GM13977 (cell line): ENCODE measurements at regions not wholly inside any gene's neighbourhood (a gene's known extent, or its start where the extent isn't known, plus 50 kb on each side); places are given as distances from the start of the nearest gene placed in this dataset.

Experiments used
- DNase-seq: peaks from one replicate; pipeline ENCODE4 v3.0.0; 2012; ENCODE audit warnings: low spot score
- CTCF ChIP-seq: IDR thresholded peaks from 2 replicates; pipeline ENCODE4 v1.5.1; 2012; ENCODE audit warnings: mild to moderate bottlenecking, control low read depth; ENCODE audit not compliant: insufficient read depth; ENCODE audit errors: extremely low read depth, missing control alignments
- in situ Hi-C: fragments of 300-500 bp; cut with MboI; formaldehyde crosslinking; loops from one replicate; pipeline ENCODE4 v1.12.0; 2022; ENCODE audit warnings: low sequenced_read_pairs, low pct_unique_long_range_greater_than_20kb, mixed read lengths, inconsistent platforms; ENCODE audit not compliant: unreplicated experiment

GRCh38 chr2:129819855-129820254, 159.6 kb upstream of the RAB6C start:
- TF ChIP-seq CTCF: no peak
- DNase-seq: no peak
- in situ Hi-C loops: no loop called here

GRCh38 chr2:129820908-129821307, 158.6 kb upstream of the RAB6C start:
- TF ChIP-seq CTCF: no peak
- DNase-seq: no peak
- in situ Hi-C loops: no loop called here

- in situ Hi-C loops: no loop called here
- no peak for DNase-seq
Observed at GRCh38 chr2:129821445-129821844, 158.0 kb upstream of the RAB6C start.

GRCh38 chr2:129823044-129823443, 156.4 kb upstream of the RAB6C start:
- in situ Hi-C loops: no loop called here
- DNase-seq: no peak
- no peak for TF ChIP-seq CTCF

More at GRCh38 chr2:129821445-129821844, 158.0 kb upstream of the RAB6C start:
- no peak for TF ChIP-seq CTCF

GRCh38 chr2:129827311-129828090, 152.0 kb upstream of the RAB6C start:
- TF ChIP-seq CTCF: no peak
- in situ Hi-C loops: no loop called here
- no peak for DNase-seq

- TF ChIP-seq CTCF: no peak
- DNase-seq: no peak
- in situ Hi-C loops: no loop called here
Observed at GRCh38 chr2:129828792-129829191, 150.7 kb upstream of the RAB6C start.
